Transverse colon (tissue), 4 donors: ENCODE measurements at regions not wholly inside any gene's neighbourhood (a gene's known extent, or its start where the extent isn't known, plus 50 kb on each side); places are given as distances from the start of the nearest gene placed in this dataset.

Experiments used
- DNase-seq: peaks from one replicate; pipeline ENCODE4 v3.0.0-alpha.2; 2019
- H3K27ac ChIP-seq, 4 donors: fragments of 200-600 bp; sonication (generic); 2 replicates each; pipeline ENCODE4 v1.5.1; 2016 to 2018; ENCODE audit warnings: inconsistent platforms in 4 of 4
- H3K27me3 ChIP-seq: fragments of 200-600 bp; sonication (generic); 2 replicates; pipeline ENCODE4 v1.5.1; 2017; ENCODE audit warnings: inconsistent platforms
- H3K36me3 ChIP-seq, 4 donors: fragments of 200-600 bp; sonication (generic); 2 replicates each; pipeline ENCODE4 v1.5.1; 2017 to 2019; ENCODE audit warnings: inconsistent platforms in 4 of 4
- H3K4me1 ChIP-seq, 4 donors: fragments of 200-600 bp; sonication (generic); 2 replicates each; pipeline ENCODE4 v1.5.1; 2017 to 2020; ENCODE audit warnings: inconsistent platforms in 4 of 4
- H3K4me3 ChIP-seq, 4 donors: fragments of 200-600 bp; sonication (generic); 1 replicate in 1 of 4; 2 replicates in 3 of 4; pipeline versions ENCODE4 v1.5.1 to v1.6.1; 2017 to 2019; ENCODE audit warnings: inconsistent platforms in 4 of 4
- H3K9me3 ChIP-seq, 2 donors: fragments of 200-600 bp; sonication (generic); 2 replicates each; pipeline ENCODE4 v1.5.1; 2017 to 2019; ENCODE audit warnings: inconsistent platforms in 2 of 2
- CTCF ChIP-seq, 5 experiments: fragments of 200-600 bp in 3 of 5; fragments of 450-650 bp in 2 of 5; sonication (generic) in 3 of 5; IDR thresholded peaks; 1 replicate in 2 of 5; 2 replicates in 3 of 5; pipeline ENCODE4 v1.5.1; 2016 to 2017; ENCODE audit warnings: antibody characterized with exemption in 5 of 5, inconsistent platforms in 3 of 5, mild to moderate bottlenecking in 2 of 5, moderate library complexity in 1 of 5
- EP300 ChIP-seq: sonication (generic); formaldehyde crosslinking; IDR thresholded peaks from one replicate; pipeline ENCODE4 v1.6.1; 2017; ENCODE audit warnings: antibody characterized with exemption, low read depth
- POLR2A ChIP-seq: fragments of 450-650 bp; IDR thresholded peaks from one replicate; pipeline ENCODE4 v1.6.1; 2016; ENCODE audit warnings: antibody characterized with exemption, mild to moderate bottlenecking, moderate library complexity
- POLR2AphosphoS5 ChIP-seq, 3 donors: sonication (generic); formaldehyde crosslinking; IDR thresholded peaks; one replicate each; pipeline ENCODE4 v1.6.1; 2016; ENCODE audit warnings: antibody characterized with exemption in 3 of 3
- WGBS, 2 donors: methylation state at CpG; one replicate each; pipeline ENCODE4 v1.1.5; 2018; ENCODE audit warnings: low coverage in 1 of 2; 5-methylcytosine and 5-hydroxymethylcytosine counted together
- in situ Hi-C, 4 donors: fragments of 200-750 bp; cut with MboI; loops; one replicate each; pipeline versions ENCODE4 v1.15.0 to v1.15.1; 2017; ENCODE audit warnings: low sequenced_read_pairs in 3 of 4, low pct_ligation_motif_present in 1 of 4, low pct_unique_long_range_greater_than_20kb in 1 of 4
- intact Hi-C: fragments of 100-400 bp; cut with DNase I; formaldehyde crosslinking; loops from one replicate; pipeline ENCODE4 v1.15.1; 2023; ENCODE audit warnings: low total_unique reads

- Histone ChIP-seq H3K4me1 (no peaks in the 10 kb centered on the region), H3K36me3 (no peaks in the 10 kb centered on the region), H3K9me3 (no peaks in the 10 kb centered on the region), H3K4me3 (no peak overlapping the region), H3K27me3 (no peaks in the 10 kb centered on the region), H3K27ac (no peak overlapping the region)
- TF ChIP-seq POLR2A: no peak
- no peak for TF ChIP-seq POLR2AphosphoS5 (IDR thresholded peaks at IDR 0.05)
- TF ChIP-seq CTCF (IDR thresholded peaks at IDR 0.05): no peak
- TF ChIP-seq EP300: no peak
- in situ Hi-C loops: no loop called here
- intact Hi-C loops: no loop called here
- DNase-seq: no peak
- WGBS, 2 donors: 87% methylated on average over 1 of the region's 1 CpG; no CpG with 5 or more reads in 1 of the 2 donors
These were observed 610.1 kb downstream of the PCDH19 start for GRCh38 chrX:99800016-99800415.

GRCh38 chrX:99798936-99799335 lies 611.1 kb downstream of the PCDH19 start:
- Histone ChIP-seq H3K27me3 (no peaks in the 10 kb centered on the region), H3K4me3 (no peak overlapping the region), H3K36me3 (no peaks in the 10 kb centered on the region), H3K4me1 (no peaks in the 10 kb centered on the region), H3K9me3 (no peaks in the 10 kb centered on the region), H3K27ac (no peak overlapping the region)
- WGBS, 2 donors: 47 to 75% methylated on average over 1 to 3 of the region's 3 CpGs
- in situ Hi-C loops: no loop called here
- DNase-seq: no peak
- TF ChIP-seq CTCF (IDR thresholded peaks at IDR 0.05) (no peak), POLR2AphosphoS5 (IDR thresholded peaks at IDR 0.05) (no peak), EP300 (no peak), POLR2A (no peak)
- intact Hi-C loops: no loop called here

GRCh38 chrX:99795495-99795894 lies 614.6 kb downstream of the PCDH19 start:
- WGBS, 2 donors: 83% methylated on average over 1 of the region's 1 CpG; no CpG with 5 or more reads in 1 of the 2 donors
- intact Hi-C loops (no loop called here), in situ Hi-C loops (no loop called here)
- no peak for DNase-seq
- no peaks in the 10 kb centered on the region for H3K9me3 ChIP-seq
- no peak overlapping the region for H3K27ac ChIP-seq
- no peak for TF ChIP-seq CTCF (IDR thresholded peaks at IDR 0.05)
- TF ChIP-seq EP300: no peak
- no peak for TF ChIP-seq POLR2AphosphoS5 (IDR thresholded peaks at IDR 0.05)
- no peak for TF ChIP-seq POLR2A
- no peaks in the 10 kb centered on the region for H3K27me3 ChIP-seq
- no peaks in the 10 kb centered on the region for H3K4me1 ChIP-seq
- H3K4me3 ChIP-seq: no peak overlapping the region
- H3K36me3 ChIP-seq: no peaks in the 10 kb centered on the region

GRCh38 chrX:99782516-99783040 lies 627.5 kb downstream of the PCDH19 start:
- intact Hi-C loops (no loop called here), in situ Hi-C loops (no loop called here)
- no peak overlapping the region for H3K27ac ChIP-seq
- H3K36me3 ChIP-seq: no peaks in the 10 kb centered on the region
- H3K4me3 ChIP-seq: no peak overlapping the region
- no peaks in the 10 kb centered on the region for H3K9me3 ChIP-seq
- H3K27me3 ChIP-seq: no peaks in the 10 kb centered on the region
- H3K4me1 ChIP-seq: no peaks in the 10 kb centered on the region
- TF ChIP-seq EP300: no peak
- no peak for TF ChIP-seq CTCF (IDR thresholded peaks at IDR 0.05)
- TF ChIP-seq POLR2AphosphoS5 (IDR thresholded peaks at IDR 0.05): no peak
- no peak for TF ChIP-seq POLR2A
- no peak for DNase-seq
- WGBS, 2 donors: 69 to 92% methylated on average over 3 of the region's 3 CpGs
